GM10266 (cell line): ENCODE measurements at regions not wholly inside any gene's neighbourhood (a gene's known extent, or its start where the extent isn't known, plus 50 kb on each side); places are given as distances from the start of the nearest gene placed in this dataset.

Experiments used
- DNase-seq: peaks from one replicate; pipeline ENCODE4 v3.0.0; 2012; ENCODE audit errors: extremely low spot score
- TF ChIP-seq, protein P1 (sequence below): IDR thresholded peaks from 2 replicates; pipeline ENCODE4 v1.5.1; 2012; ENCODE audit warnings: mild to moderate bottlenecking, low read depth; ENCODE audit not compliant: control insufficient read depth, insufficient read depth; ENCODE audit errors: missing control alignments

DNA sequence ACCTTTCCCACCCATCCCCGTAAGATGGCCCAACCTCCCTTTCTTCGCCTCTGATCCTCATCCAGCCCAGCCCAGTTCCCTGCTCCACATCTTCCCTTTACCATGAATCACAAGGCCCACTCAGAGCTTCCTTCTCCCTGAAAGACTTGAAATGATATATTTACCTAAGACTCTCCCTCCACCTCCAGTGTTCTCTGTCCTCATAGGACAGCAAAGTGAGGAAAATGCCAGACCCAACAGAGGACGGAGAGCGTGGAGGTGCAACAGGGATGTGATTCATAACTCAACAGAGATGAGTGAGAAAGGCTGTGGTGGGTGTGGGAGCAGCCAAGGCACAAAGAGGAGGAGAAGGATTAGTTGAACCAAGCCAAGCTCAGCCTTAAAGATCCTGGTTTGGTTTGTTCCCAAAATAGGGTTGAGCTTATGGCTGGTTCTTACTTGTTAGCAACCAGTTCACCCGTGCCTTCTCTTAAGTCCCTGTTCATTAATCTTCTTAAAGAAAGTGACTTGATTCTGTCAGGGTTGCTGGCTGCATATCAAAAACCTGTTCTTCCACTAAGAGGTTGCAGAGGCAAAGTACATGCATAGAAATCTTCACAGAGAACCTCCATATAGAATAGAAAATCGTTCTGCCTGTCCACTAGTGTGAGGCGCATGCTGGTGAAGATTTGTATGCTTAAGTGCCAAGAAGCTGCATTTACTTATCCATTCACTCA lies 183.2 kb downstream of the ACTL7B start:
- DNase-seq, result no peak
- TF ChIP-seq, protein P1, sequence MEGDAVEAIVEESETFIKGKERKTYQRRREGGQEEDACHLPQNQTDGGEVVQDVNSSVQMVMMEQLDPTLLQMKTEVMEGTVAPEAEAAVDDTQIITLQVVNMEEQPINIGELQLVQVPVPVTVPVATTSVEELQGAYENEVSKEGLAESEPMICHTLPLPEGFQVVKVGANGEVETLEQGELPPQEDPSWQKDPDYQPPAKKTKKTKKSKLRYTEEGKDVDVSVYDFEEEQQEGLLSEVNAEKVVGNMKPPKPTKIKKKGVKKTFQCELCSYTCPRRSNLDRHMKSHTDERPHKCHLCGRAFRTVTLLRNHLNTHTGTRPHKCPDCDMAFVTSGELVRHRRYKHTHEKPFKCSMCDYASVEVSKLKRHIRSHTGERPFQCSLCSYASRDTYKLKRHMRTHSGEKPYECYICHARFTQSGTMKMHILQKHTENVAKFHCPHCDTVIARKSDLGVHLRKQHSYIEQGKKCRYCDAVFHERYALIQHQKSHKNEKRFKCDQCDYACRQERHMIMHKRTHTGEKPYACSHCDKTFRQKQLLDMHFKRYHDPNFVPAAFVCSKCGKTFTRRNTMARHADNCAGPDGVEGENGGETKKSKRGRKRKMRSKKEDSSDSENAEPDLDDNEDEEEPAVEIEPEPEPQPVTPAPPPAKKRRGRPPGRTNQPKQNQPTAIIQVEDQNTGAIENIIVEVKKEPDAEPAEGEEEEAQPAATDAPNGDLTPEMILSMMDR, result no peak

DNA sequence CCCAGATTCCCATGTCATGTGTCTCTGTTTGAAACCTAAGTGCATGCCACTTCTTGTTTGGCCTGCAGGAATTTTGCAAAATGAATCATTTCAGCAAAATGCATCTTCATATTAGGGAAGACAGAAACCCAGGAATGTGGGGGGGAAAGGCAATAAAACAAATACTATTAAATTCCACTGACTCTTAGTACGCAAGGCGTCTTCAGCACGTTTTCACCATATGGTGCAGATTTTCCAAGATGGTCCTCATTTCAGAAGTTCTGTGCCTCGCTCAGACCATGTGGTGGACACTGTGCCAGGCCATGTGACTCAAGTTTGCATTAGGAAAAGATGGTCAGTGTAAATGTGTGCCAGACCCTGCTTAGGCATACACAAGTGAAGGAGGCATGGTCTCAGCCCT lies 184.0 kb downstream of the ACTL7B start:
- no peak for DNase-seq
- TF ChIP-seq, protein P1, result no peak

DNA sequence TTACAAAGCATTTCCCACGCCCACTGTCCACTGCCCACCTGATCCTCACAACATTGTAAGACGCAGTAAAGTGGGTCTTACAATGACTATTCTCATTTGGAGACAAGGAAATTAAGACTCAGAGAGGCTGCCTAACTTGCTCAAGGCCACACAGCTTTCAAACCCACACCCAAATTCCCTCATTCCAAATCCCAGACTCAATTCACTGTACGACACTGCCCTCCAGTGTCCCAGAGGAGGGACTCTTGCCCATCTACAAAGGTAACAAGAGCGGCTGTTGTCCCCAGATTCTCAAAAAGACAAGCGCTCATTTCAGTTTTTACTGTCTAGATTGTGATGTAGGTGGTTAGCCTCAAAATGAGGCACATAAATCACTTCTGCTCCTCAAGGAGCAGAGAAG lies 184.6 kb downstream of the ACTL7B start:
- DNase-seq, result no peak
- TF ChIP-seq, protein P1, result no peak

DNA sequence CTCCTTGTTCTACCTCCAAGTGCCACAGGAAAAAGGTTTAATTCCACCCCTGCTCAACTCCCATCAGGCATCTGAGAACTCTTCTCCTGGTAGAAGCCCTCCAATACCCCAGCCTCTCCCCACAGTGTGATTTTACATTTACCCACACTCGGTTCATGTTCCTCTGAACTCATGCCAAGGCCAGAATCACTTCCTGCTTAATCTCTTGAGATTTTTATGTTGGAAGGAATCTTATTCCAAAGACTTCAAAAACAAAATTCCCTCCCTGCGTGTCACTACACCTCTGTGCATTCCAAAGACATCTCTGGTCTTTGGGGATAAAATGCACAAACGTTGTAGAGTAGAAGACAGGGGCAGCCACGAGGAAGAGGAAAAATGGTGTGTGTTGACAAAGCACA lies 186.8 kb downstream of the ACTL7B start:
- TF ChIP-seq, protein P1, result no peak
- no peak for DNase-seq

DNA sequence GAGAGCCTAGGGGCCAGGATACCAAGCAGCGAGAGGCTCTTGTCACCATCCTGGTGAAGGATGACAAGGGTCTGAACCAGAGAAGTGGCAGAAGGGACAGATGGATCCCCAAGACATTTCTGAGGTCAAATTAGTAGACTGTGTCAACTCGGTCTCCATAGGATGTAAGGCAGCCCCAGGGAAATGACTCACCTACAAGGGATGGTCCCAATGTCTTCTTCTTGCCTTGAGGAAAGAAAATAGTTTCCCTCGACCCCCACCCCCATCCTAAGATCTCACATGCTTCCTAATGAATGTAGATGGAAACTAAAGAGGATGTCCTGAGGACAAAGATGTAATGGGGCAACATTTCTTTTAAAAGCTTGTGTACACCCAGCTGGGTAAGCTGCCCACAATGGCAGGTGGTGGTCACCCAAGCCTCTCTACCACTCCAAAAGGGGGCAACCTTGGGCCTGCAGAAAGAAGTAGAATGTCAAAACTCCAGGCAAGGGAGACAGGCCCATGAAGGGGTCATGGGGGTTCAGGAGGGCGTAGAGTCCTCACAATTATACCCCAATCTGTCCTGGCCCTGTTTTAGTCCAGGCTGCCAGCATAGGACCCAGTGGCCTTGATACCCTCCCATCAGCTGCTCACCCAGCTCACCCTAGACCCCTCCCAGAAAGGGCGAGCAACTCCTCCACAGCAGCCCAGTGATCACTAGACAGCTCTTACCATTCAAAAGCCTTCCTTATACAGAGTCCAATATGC lies 187.4 kb downstream of the ACTL7B start:
- TF ChIP-seq, protein P1, result no peak
- no peak for DNase-seq

DNA sequence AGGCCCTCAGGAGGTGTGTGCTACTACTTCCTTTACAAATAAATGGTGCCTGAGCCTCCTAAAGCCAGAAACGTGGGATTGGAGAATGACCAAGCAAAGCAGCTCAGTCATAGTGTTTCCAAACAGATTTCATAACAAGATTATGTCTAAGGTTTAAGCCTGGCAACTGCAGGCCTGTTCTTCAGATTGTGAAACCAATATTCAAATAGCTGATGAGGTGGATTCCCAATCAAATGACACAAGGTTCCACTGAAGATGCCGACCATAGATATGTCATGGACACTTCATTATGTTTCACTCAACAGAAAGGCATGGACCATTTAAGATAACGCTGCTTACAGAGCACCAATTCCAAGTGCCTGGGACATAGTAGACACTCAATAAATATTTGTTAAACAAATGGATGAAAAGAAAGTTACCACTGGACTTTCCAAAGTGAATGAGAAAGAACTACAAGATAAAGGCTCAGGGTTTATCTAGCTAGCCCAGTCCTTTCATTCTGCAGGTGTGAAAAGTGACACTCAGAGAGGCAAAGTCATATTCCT lies 189.5 kb downstream of the ACTL7B start:
- TF ChIP-seq, protein P1, result no peak
- no peak for DNase-seq

DNA sequence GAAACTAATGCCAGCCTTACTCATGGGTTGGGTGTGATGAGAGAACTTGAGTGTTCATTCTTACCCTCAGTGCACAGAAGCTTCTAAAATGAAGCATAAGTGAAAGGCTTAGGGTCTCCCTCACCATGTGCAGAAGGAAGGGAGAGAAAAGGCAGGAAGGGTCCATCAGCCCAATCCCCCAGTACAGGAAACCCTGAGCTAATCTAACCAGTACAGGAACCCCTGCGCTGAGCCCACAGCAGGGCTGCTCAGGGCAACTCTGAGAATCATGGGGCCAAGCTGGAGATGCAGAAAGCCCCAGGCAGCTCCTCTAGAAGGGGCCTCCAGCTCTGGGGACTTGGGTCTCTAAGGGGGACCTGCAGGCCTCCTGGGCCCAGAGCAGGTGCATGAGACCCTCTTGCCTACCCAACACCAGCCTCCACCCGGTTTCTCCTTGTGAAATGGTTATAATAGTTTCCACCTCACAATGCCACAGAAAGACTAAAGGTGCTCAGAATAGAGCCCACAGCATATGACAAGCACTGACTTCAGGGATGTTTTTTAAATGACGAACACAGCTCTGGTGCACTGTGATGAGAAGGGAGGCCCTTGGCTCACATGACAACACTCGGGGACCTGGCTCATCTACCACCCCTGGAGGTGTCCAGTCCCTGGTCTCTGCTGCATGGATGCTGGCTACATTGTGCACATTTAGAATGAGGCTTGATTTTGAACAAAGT lies 190.1 kb downstream of the ACTL7B start:
- DNase-seq, result no peak
- TF ChIP-seq, protein P1, result no peak
